SK-N-SH treated with all-trans-retinoic acid at 6 μM for 48 hours (cell line): ENCODE measurements at regions not wholly inside any gene's neighbourhood (a gene's known extent, or its start where the extent isn't known, plus 50 kb on each side); places are given as distances from the start of the nearest gene placed in this dataset.

Source experiments
- ARNTL ChIP-seq: fragments of 450-650 bp; formaldehyde crosslinking; IDR thresholded peaks from 2 replicates; pipeline ENCODE4 v1.5.0; 2020; ENCODE audit warnings: low read depth, mild to moderate bottlenecking, moderate library complexity, borderline replicate concordance
- CSDC2 ChIP-seq: fragments of 250-450 bp; sonication (Bioruptor Pico); IDR thresholded peaks from 2 replicates; pipeline ENCODE4 v1.5.0; 2020; ENCODE audit warnings: mild to moderate bottlenecking, moderate library complexity
- OSR1 ChIP-seq: fragments of 250-450 bp; sonication (Bioruptor Pico); IDR thresholded peaks from 2 replicates; pipeline ENCODE4 v1.8.0; 2022; ENCODE audit warnings: moderate library complexity, mild to moderate bottlenecking, inconsistent platforms
- SNAI2 ChIP-seq: fragments of 250-450 bp; sonication (Bioruptor Pico); IDR thresholded peaks from 2 replicates; pipeline ENCODE4 v1.5.0; 2020; ENCODE audit warnings: mild to moderate bottlenecking, moderate library complexity
- ZC3H10 ChIP-seq: fragments of 250-450 bp; sonication (Bioruptor Pico); IDR thresholded peaks from 2 replicates; pipeline ENCODE4 v1.5.1; 2021; ENCODE audit warnings: mild to moderate bottlenecking, moderate library complexity
- ZFP3 ChIP-seq: fragments of 250-450 bp; sonication (Bioruptor Pico); IDR thresholded peaks from 2 replicates; pipeline ENCODE4 v1.5.0; 2020; ENCODE audit warnings: mild to moderate bottlenecking, moderate library complexity
- ZNF70 ChIP-seq: fragments of 450-650 bp; formaldehyde crosslinking; IDR thresholded peaks from 2 replicates; pipeline ENCODE4 v1.5.0; 2020; ENCODE audit warnings: mild to moderate bottlenecking, moderate library complexity
- ZNF8 ChIP-seq: fragments of 450-650 bp; formaldehyde crosslinking; IDR thresholded peaks from 2 replicates; pipeline ENCODE4 v1.5.0; 2020; ENCODE audit warnings: mild to moderate bottlenecking, moderate library complexity

DNA sequence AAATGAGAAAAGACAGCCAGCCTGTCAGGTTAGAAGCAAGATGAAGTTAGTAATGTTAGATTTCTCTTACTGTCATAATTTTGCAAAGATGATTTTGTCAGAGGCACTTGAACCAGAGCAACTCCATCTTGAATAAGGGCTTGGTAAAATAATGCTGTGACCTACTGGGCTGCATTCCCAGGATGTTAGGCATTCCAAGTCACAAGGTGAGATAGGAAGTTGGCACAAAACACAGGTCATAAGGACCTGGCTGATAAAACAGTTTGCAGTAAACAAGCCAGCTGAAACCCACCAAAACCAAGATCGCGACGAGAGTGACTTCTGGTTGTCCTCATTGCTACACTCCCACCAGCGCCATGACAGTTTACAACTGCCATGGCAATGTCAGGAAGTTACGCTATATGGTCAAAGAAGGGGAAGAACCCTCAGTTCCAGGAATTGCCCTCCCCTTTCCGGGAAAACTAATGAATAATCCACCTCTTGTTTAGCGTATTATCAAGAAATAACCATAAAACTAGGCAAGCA lies 1313.5 kb upstream of the TMEM132C start:
- TF ChIP-seq CSDC2 (no peak), OSR1 (no peak), ARNTL (CRISPR knock-in tag) (no peak), ZFP3 (CRISPR knock-in tag) (no peak), ZNF8 (no peak), SNAI2 (no peak), ZC3H10 (CRISPR knock-in tag) (no peak), ZNF70 (CRISPR knock-in tag) (no peak)
